IPS DF 4.7 (cell line): ENCODE measurements at regions not wholly inside any gene's neighbourhood (a gene's known extent, or its start where the extent isn't known, plus 50 kb on each side); places are given as distances from the start of the nearest gene placed in this dataset.
A peak's percentile ranks its signal among the peaks of the same experiment; 100 is the strongest.
"Not testable (repeated sequence)": the region's sequence is repeated elsewhere in the genome, so short reads cannot be mapped to it uniquely, and the experiment has no call there.

Experiments
- DNase-seq: peaks from one replicate; pipeline ENCODE4 v3.0.0-alpha.2; 2013; ENCODE audit warnings: low spot score; ENCODE audit errors: extremely low read depth

GRCh38 chr7:53596230-53596629 lies 560.8 kb downstream of the POM121L12 start:
- no peak for DNase-seq

DNA sequence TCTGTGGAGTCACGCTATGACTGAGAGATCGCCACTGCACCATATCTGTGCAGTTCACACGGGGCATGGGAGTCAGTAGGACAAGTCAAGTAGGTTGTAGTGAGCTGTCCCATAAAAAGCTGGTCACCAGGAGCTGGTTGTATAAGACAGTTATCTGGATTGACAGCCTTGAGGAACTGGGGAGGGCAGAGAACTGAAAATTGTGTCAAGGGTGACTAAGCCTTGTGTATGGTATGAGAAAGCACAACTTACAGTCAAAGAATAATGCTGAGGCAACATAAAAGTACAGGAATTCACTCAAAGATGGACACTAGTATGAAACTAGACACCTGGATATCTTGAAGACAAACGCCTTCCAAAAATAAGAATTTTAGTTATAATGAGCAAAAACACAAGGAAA lies 564.9 kb downstream of the POM121L12 start:
- no peak for DNase-seq

DNA sequence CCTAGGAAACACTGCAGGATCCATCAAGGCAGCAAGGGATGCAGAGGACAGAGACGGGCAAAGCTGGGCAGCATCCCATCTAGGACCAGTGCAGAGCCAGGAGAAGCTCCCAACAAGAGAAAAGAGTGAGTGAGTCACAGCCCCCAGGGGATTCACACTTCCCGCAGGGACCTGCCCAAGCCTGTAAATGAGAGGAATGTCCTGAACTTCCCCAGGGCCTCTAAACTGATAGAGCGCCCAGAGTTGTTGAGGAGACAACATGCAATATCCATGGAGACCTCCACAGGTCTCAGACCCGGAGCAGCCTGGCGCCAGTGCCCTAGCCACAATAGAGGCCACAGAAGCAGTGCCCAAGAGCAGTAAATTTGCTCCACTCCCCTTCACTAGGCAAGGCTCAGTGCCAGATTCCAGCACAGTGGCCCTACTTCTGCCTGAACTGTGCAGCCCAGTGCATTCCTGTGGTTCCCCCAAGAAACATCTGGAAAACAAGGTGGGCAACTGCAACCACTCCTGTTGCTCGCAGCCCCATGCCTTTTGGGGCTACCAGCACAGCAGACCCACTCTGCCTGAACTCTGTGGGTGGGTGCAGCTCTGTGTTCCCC lies 567.5 kb downstream of the POM121L12 start:
- DNase-seq, result no peak

- no peak for DNase-seq
Observed at GRCh38 chr7:53603461-53603860, 568.0 kb downstream of the POM121L12 start.

DNA sequence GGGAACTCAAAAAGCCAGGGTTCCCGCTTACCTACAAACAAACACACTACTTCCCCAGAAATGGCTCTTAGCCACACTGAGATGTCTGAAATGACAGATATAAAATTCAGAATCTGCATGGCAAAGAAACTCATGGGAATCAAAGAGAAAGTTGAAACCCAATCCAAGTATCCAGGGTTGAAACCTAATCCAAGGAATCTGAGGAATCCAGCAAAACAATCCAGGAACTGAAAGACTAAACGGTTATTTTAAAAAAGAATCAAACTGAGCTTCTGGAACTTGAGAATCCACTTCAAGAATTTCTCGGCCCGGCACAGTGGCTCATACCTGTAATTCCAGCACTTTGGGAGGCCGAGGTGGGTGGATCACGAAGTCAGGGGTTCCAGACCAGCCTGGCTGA lies 568.8 kb downstream of the POM121L12 start:
- DNase-seq, result peak; percentile 49

- DNase-seq, result no peak
Observed at GRCh38 chr7:53607961-53608360, 572.5 kb downstream of the POM121L12 start.

DNA sequence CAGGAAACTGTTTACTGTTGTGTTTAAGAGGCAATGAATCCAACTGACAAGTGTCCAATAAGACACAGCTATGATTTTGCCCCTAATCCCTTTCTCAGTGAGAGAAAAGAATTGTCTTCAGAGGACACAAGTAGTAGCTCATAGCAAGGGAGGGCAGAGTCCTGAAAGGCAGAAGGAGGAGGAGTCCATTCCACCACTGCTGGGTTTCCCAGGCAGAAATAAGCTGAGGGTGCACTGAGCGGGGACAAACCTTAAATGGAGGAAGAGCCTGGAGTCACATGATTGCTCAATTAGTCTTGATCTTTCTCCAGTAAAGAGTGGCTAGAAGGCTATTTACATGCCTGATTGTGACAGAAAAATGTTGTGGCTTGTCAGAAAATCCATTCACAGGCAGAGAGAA lies 573.8 kb downstream of the POM121L12 start:
- DNase-seq, result no peak

- DNase-seq, result no peak
Observed at GRCh38 chr7:53611043-53611442, 575.6 kb downstream of the POM121L12 start.

GRCh38 chr7:53624356-53624755 lies 588.9 kb downstream of the POM121L12 start:
- no peak for DNase-seq

DNA sequence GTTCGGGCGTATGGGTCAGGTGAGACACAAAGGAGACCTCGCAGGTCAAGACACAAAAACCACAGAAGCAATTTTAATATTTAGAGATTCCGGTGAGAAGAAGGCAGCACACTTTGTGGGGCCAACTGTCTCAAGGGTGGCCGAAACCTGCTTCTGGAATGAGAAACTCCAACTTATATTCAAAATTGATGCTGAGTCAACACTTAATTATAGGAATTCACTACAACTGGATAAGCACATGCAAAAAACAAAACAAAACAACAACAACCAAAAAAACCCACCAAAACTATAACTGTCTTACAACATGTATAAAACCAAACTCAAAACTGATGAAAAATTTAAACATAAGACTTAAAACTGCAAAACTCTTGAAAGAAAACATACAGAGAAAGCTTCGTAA lies 593.3 kb downstream of the POM121L12 start:
- no peak for DNase-seq

GRCh38 chr7:53635251-53635650 lies 599.8 kb downstream of the POM121L12 start:
- not testable (repeated sequence) for DNase-seq

- DNase-seq, result no peak
Observed at GRCh38 chr7:53638517-53638916, 603.1 kb downstream of the POM121L12 start.

DNA sequence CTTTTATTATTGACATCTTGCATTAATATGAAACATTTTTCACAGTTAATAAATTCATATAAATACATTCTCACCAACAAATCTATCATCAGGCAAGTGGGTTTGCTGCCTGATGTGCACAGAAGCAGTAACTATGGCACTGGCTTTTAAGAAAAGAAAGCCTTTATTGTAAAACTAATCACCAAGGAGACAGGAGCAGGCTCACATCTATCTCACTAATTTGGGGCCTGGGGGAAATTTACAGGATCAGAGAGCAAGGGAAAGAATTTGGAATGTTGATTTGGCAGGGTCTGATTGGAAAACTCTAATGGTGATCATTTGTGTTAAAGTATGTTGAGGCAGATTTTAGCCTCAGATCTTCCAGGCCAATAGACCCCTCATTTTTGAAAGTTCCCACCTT lies 605.7 kb downstream of the POM121L12 start:
- DNase-seq, result no peak

DNA sequence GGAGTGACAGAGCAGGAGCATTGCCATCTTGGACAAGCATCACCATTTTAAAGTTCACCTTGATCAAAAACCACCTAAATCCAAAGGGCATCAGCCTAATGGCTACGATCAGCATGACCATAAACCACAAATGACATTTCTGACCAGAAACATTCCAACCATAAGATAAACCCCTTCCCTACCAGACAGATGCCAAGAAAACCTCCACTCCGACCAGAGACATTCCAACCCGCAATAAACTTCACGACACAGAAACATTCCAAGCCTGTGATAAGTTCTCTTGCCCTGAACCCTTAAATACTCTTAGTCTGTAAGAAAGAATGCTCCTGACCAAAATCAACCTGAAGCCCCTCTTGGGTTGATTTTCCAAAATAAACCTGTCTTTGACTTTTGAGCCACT lies 606.9 kb downstream of the POM121L12 start:
- no peak for DNase-seq

DNA sequence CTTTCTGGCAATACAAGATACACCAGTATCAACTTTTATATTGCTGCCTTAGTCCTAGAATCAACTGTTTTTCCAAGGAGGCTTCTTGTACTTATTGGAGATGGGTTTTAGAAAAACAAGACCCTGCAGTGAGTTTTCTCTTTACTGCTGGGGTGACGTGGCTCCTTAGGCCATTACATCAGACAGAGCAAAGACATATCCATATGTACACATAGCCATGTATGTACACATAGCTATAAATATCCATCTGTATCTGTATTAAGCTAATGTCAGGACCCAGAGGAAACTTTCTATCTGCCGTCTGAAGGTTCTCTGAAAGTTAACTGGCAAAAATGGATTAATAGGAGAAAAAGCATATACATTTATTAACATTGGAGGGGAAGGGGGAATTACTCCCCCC lies 607.4 kb downstream of the POM121L12 start:
- no peak for DNase-seq

DNA sequence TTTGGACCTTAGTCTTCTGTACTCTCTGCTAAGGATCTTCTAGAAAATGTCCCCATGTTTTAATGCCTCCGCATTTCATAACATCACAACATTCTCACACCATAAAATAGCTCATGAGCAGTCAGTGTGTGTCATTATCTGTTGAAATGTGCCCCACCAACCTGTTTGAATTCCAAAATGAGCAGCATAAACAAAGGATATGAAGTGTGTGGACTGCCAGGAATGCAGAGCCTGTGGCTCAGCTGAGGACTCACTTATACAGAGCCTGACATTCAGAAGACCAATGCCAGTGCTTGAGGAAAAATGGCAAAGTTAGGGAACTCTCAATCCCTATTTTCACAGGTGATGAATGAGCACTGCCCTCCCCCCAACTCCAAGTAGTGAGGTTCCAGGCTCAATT lies 621.4 kb downstream of the POM121L12 start:
- no peak for DNase-seq

DNA sequence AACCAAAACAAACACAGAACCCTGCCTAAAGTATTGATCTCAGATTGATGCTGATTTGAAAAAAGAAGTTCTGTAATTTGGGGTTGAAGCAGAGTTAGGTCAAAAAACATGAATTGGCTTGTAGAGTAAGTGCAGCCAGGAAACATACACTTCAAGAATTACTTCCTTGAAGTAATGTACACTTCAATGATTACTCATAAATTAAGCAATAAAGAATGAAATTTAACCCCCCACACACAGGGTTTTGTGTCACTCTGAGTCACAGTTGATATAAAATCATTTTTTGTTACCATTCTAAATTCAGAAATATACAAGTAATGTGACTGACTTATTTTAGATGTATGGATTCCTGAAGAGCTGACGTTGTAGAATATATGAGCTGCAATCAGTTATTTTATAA lies 622.2 kb downstream of the POM121L12 start:
- DNase-seq, result no peak

DNA sequence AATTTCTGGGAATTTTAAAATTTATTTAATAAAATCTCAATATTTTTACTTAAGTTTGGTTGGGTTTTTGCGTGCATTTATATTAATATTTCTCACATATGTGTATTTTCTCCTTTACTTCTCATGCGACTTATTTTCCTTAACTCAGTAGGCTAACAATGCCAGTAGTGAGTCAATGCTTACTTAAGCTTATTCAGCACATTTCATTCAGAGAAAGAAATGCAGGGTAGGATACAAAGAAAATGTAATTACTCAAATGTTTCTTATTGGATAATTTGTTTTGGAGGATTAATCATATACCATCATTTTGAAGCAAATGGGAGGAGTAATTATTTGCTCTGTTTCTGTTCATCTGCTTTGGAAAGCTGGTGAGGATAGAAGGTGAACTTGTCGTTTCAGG lies 623.5 kb downstream of the POM121L12 start:
- no peak for DNase-seq

- DNase-seq, result no peak
Observed at GRCh38 chr7:53661645-53662217, 626.3 kb downstream of the POM121L12 start.

GRCh38 chr7:53672681-53673080 lies 637.2 kb downstream of the POM121L12 start:
- DNase-seq, result no peak

GRCh38 chr7:53675835-53676234 lies 640.4 kb downstream of the POM121L12 start:
- DNase-seq, result no peak

- DNase-seq, result no peak
Observed at GRCh38 chr7:53684693-53685092, 649.3 kb downstream of the POM121L12 start.

DNA sequence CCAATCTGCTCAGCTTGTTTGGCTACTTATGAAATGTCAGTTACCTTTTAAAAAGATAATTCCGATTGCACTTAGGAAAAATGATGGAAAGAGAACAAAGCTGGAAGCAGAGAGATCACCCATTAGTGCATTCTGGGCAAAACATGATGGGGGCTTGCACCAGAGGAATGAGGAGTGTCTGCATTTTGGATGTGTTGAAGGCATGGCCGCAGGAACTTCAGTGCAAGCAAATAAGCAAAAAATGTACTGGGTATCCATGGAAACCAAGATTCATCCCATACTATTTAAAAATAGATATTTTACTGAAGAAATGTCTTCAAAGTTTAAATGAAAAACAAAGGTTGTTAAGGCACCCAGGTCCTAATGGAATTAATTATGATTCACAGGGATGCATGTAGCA lies 655.0 kb downstream of the POM121L12 start:
- no peak for DNase-seq

DNA sequence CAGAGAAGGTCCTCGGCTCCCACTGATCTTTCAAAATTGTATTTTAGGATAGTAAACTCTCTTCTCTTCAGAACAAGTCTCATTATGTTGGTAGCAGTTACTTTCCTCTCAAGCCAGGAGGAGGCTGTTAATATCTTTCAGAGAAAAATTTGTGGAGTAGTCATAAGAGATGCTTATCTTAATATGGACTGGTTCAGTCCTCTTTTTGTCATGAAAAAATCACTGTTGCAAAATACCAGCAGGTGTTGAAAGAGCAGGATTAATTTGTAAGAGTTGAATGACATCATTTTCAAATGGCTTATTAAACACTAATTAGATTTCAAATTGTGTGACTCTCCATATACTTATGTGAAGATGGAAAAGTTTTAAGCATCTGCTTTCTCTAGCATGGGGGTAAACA lies 662.5 kb downstream of the POM121L12 start:
- DNase-seq, result no peak
